IMR-90 (cell line): ENCODE measurements at regions not wholly inside any gene's neighbourhood (a gene's known extent, or its start where the extent isn't known, plus 50 kb on each side); places are given as distances from the start of the nearest gene placed in this dataset.

Source experiments
- ATAC-seq: fragments of 200-7000 bp; cut with Tn5 transposase; 2 replicates; pipeline ENCODE4 v1.9.1; 2020; ENCODE audit warnings: low read depth, mild to moderate bottlenecking, moderate library complexity
- BruUV-seq: library from RNA; stranded (reverse); fragments of 400-500 nt; replicated peaks from 2 replicates; lab custom pipeline; 2021; lab: Mats Ljungman, UMichigan
- CTCF ChIA-PET: fragments of 300-600 bp; formaldehyde crosslinking; extraction: SDS; loops from one replicate; lab custom pipeline; 2021; ENCODE audit warnings: antibody characterized with exemption; lab: Yijun Ruan, JAX
- POLR2A ChIA-PET: fragments of 300-600 bp; sonication (Branson Sonifier 250); formaldehyde crosslinking; loops from one replicate; lab custom pipeline; 2022; ENCODE audit warnings: antibody characterized with exemption; ENCODE audit not compliant: unreplicated experiment; lab: Charles Lee
- DNase-seq: peaks from one replicate; pipeline ENCODE4 v3.0.0; 2013
- H2AFZ ChIP-seq: replicated peaks from 2 replicates; pipeline ENCODE3; 2013; ENCODE audit warnings: low read length, mild to moderate bottlenecking; ENCODE audit not compliant: poor library complexity
- H2AK5ac ChIP-seq: 2 replicates; pipeline ENCODE4 v1.6.1; 2013; ENCODE audit warnings: low read depth, low read length, inconsistent platforms
- H2AK9ac ChIP-seq: replicated peaks from 2 replicates; pipeline ENCODE3; 2013; ENCODE audit warnings: mild to moderate bottlenecking, low read depth, low read length, moderate library complexity; ENCODE audit not compliant: poor library complexity
- H2BK120ac ChIP-seq: 2 replicates; pipeline ENCODE4 v1.6.1; 2013; ENCODE audit warnings: low read depth, low read length, inconsistent platforms
- H2BK15ac ChIP-seq: 3 replicates; pipeline ENCODE4 v1.6.1; 2013; ENCODE audit warnings: low read depth, low read length, inconsistent platforms
- H2BK20ac ChIP-seq: 2 replicates; pipeline ENCODE4 v1.6.1; 2013; ENCODE audit warnings: low read depth, mild to moderate bottlenecking, inconsistent platforms, low read length, moderate library complexity
- H2BK5ac ChIP-seq: 2 replicates; pipeline ENCODE4 v1.6.1; 2013; ENCODE audit warnings: mild to moderate bottlenecking, low read depth, low read length, inconsistent platforms; ENCODE audit not compliant: poor library complexity, severe bottlenecking
- H3K14ac ChIP-seq: replicated peaks from 2 replicates; pipeline ENCODE4 v1.6.1; 2013; ENCODE audit warnings: low read depth, low read length, inconsistent platforms
- H3K18ac ChIP-seq: 2 replicates; pipeline ENCODE4 v1.6.1; 2013; ENCODE audit warnings: low read depth, low read length, control low read depth
- H3K23ac ChIP-seq: 2 replicates; pipeline ENCODE4 v1.6.1; 2013; ENCODE audit warnings: low read depth, low read length, inconsistent platforms
- H3K27ac ChIP-seq: 2 replicates; pipeline ENCODE4 v1.5.1; 2013; ENCODE audit warnings: mild to moderate bottlenecking, control low read depth, low read length; ENCODE audit not compliant: insufficient read depth
- H3K27me3 ChIP-seq: 2 replicates; pipeline ENCODE4 v1.6.1; 2013; ENCODE audit warnings: low read length; ENCODE audit not compliant: control insufficient read depth, insufficient read depth
- H3K36me3 ChIP-seq: 2 replicates; pipeline ENCODE4 v1.6.1; 2013; ENCODE audit warnings: low read length, mixed read lengths; ENCODE audit not compliant: control insufficient read depth, insufficient read depth
- H3K4ac ChIP-seq: 2 replicates; pipeline ENCODE4 v1.6.1; 2013; ENCODE audit warnings: low read depth, low read length, inconsistent platforms
- H3K4me1 ChIP-seq: 2 replicates; pipeline ENCODE4 v1.6.1; 2013; ENCODE audit warnings: low read length, mixed read lengths; ENCODE audit not compliant: control insufficient read depth, insufficient read depth
- H3K4me2 ChIP-seq: 2 replicates; pipeline ENCODE4 v1.6.1; 2013; ENCODE audit warnings: low read depth, mild to moderate bottlenecking, control low read depth, low read length, moderate library complexity
- H3K4me3 ChIP-seq: 2 replicates; pipeline ENCODE4 v1.5.1; 2013; ENCODE audit warnings: low read depth, mild to moderate bottlenecking, control low read depth, low read length, moderate library complexity; ENCODE audit not compliant: insufficient read depth
- H3K56ac ChIP-seq: 2 replicates; pipeline ENCODE4 v1.6.1; 2013; ENCODE audit warnings: low read length, inconsistent platforms; ENCODE audit not compliant: insufficient read depth; ENCODE audit errors: extremely low read depth
- H3K79me1 ChIP-seq, 2 experiments: 2 replicates each; pipeline ENCODE4 v1.6.1; 2013; ENCODE audit warnings: low read length in 2 of 2, inconsistent platforms in 1 of 2, low read depth in 1 of 2
- H3K9ac ChIP-seq: 2 replicates; pipeline ENCODE4 v1.6.1; 2013; ENCODE audit warnings: low read depth, low read length, control low read depth
- H3K9me1 ChIP-seq: 2 replicates; pipeline ENCODE4 v1.6.1; 2013; ENCODE audit warnings: low read length, inconsistent platforms; ENCODE audit not compliant: insufficient read depth
- H3K9me3 ChIP-seq: 2 replicates; pipeline ENCODE4 v1.6.1; 2013; ENCODE audit warnings: low read length; ENCODE audit not compliant: control insufficient read depth, insufficient read depth
- H4K20me1 ChIP-seq: 2 replicates; pipeline ENCODE4 v1.6.1; 2013; ENCODE audit warnings: low read length, inconsistent platforms; ENCODE audit not compliant: insufficient read depth
- H4K5ac ChIP-seq: 2 replicates; pipeline ENCODE4 v1.6.1; 2013; ENCODE audit warnings: mild to moderate bottlenecking, low read depth, low read length, control low read depth
- H4K8ac ChIP-seq, 2 experiments: 2 replicates each; pipeline ENCODE4 v1.6.1; 2013; ENCODE audit warnings: low read depth in 2 of 2, low read length in 2 of 2, control low read depth in 1 of 2, inconsistent platforms in 1 of 2
- H4K91ac ChIP-seq: 2 replicates; pipeline ENCODE4 v1.6.1; 2013; ENCODE audit warnings: low read depth, low read length, inconsistent platforms; ENCODE audit not compliant: insufficient read depth
- BHLHE40 ChIP-seq: fragments of 150-350 bp; IDR thresholded peaks from 2 replicates; pipeline ENCODE4 v1.6.1; 2016; ENCODE audit warnings: mild to moderate bottlenecking, low read depth, low read length
- CEBPB ChIP-seq: IDR thresholded peaks from 2 replicates; pipeline ENCODE4 v1.6.1; 2012; ENCODE audit warnings: low read depth, low read length, improper control_type of control experiment
- CHD1 ChIP-seq: IDR thresholded peaks from 2 replicates; pipeline ENCODE4 v1.6.1; 2012; ENCODE audit warnings: low read depth, low read length, improper control_type of control experiment
- FOS ChIP-seq: fragments of 150-350 bp; IDR thresholded peaks from 2 replicates; pipeline ENCODE4 v1.6.1; 2016; ENCODE audit warnings: low read depth, low read length
- MAFK ChIP-seq: IDR thresholded peaks from 2 replicates; pipeline ENCODE4 v1.6.1; 2012; ENCODE audit warnings: low read depth, low read length, improper control_type of control experiment
- MAZ ChIP-seq: IDR thresholded peaks from 2 replicates; pipeline ENCODE4 v1.6.1; 2012; ENCODE audit warnings: low read depth, mild to moderate bottlenecking, low read length, improper control_type of control experiment, moderate library complexity, borderline replicate concordance
- MXI1 ChIP-seq: IDR thresholded peaks from 2 replicates; pipeline ENCODE4 v1.6.1; 2012; ENCODE audit warnings: low read depth, mild to moderate bottlenecking, low read length, moderate library complexity, borderline replicate concordance
- NFE2L2 ChIP-seq: fragments of 150-350 bp; IDR thresholded peaks from 2 replicates; pipeline ENCODE4 v1.6.1; 2016; ENCODE audit warnings: low read depth, mild to moderate bottlenecking, low read length
- POLR2A ChIP-seq: IDR thresholded peaks from 2 replicates; pipeline ENCODE4 v1.6.1; 2012; ENCODE audit warnings: mild to moderate bottlenecking, low read depth, low read length
- RAD21 ChIP-seq: IDR thresholded peaks from 2 replicates; pipeline ENCODE4 v1.6.1; 2012; ENCODE audit warnings: low read length, improper control_type of control experiment
- RCOR1 ChIP-seq: IDR thresholded peaks from 2 replicates; pipeline ENCODE4 v1.6.1; 2012; ENCODE audit warnings: mild to moderate bottlenecking, low read length, improper control_type of control experiment; ENCODE audit not compliant: insufficient replicate concordance
- RFX5 ChIP-seq: IDR thresholded peaks from 2 replicates; pipeline ENCODE4 v1.8.0; 2012; ENCODE audit warnings: low read depth, mild to moderate bottlenecking, low read length, moderate library complexity
- SMC3 ChIP-seq: fragments of 150-350 bp; IDR thresholded peaks from 2 replicates; pipeline ENCODE4 v1.6.1; 2016; ENCODE audit warnings: low read depth, mild to moderate bottlenecking, antibody characterized with exemption, low read length, moderate library complexity
- WGBS, 2 experiments: methylation state at CpG; one replicate each; pipeline versions ENCODE4 v1.1.5 to v1.1.7; 2013; ENCODE audit warnings: missing lambda C conversion rate in 2 of 2; ENCODE audit not compliant: insufficient read length in 1 of 2; ENCODE audit errors: extremely low coverage in 2 of 2; 5-methylcytosine and 5-hydroxymethylcytosine counted together
- dilution Hi-C: fragments of 300-500 bp; cut with HindIII; formaldehyde crosslinking; loops from one replicate; pipeline ENCODE4 v1.14.3; 2018; ENCODE audit warnings: low sequenced_read_pairs; ENCODE audit not compliant: unreplicated experiment
- in situ Hi-C: fragments of 300-500 bp; cut with MboI; formaldehyde crosslinking; loops from 3 replicates; pipeline ENCODE4 v1.14.3; 2019; ENCODE audit warnings: low sequenced_read_pairs, inconsistent platforms, mixed read lengths
- intact Hi-C: fragments of 100-400 bp; cut with micrococcal nuclease; formaldehyde crosslinking; loops from 2 replicates; pipeline ENCODE4 v1.10.0; 2022
- TF ChIP-seq, protein P1 (sequence below): conservative IDR thresholded peaks from 2 replicates; pipeline ENCODE4 v1.5.1; 2012; ENCODE audit warnings: mild to moderate bottlenecking, low read depth, low read length, improper control_type of control experiment
- TF ChIP-seq, protein P2 (sequence below): fragments of 150-350 bp; IDR thresholded peaks from 2 replicates; pipeline ENCODE4 v1.6.1; 2016; ENCODE audit warnings: low read depth, mild to moderate bottlenecking, low read length, moderate library complexity, borderline replicate concordance
- TF ChIP-seq, protein P3 (sequence below): fragments of 150-350 bp; IDR thresholded peaks from 2 replicates; pipeline ENCODE4 v1.6.1; 2017; ENCODE audit warnings: mild to moderate bottlenecking, antibody characterized with exemption, low read length, low read depth

DNA sequence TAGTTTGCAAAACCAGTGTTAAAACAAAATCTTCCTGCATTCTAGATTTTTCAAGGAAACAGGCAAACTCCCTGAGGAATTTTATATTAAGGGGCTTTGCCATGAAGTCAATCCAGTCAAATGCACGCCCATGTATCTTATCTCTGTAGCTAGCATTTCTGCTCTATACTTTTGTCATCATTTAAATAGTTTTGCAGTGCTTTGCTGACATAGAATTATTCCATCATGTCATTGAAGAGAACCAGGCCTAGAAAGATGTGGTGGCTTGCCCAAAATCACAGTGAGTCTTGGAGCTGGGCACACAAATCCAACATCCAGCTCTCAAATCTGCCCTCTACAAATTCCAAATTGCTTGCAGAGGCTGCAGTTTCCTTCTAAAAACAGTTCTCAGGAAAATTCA is 66.7 kb upstream of the LNX1 start:
- H3K9ac ChIP-seq, result no peak overlapping the region
- no peak overlapping the region for H2BK15ac ChIP-seq
- dilution Hi-C loops (no loop called here), in situ Hi-C loops (no loop called here), intact Hi-C loops (no loop called here)
- no peak overlapping the region for H2AK5ac ChIP-seq
- no peaks in the 10 kb centered on the region for H3K79me1 ChIP-seq
- H3K36me3 ChIP-seq, result no peaks in the 10 kb centered on the region
- ATAC-seq (no peak), DNase-seq (no peak)
- peaks cover 6% of the 10 kb centered on the region for H3K4me1 ChIP-seq
- TF ChIP-seq POLR2A (no peak), NFE2L2 (no peak), RCOR1 (no peak), MAFK (no peak), BHLHE40 (no peak), SMC3 (no peak), MAZ (no peak), FOS (no peak), MXI1 (no peak), RFX5 (no peak), CEBPB (no peak), CHD1 (no peak), RAD21 (no peak)
- TF ChIP-seq, protein P1, sequence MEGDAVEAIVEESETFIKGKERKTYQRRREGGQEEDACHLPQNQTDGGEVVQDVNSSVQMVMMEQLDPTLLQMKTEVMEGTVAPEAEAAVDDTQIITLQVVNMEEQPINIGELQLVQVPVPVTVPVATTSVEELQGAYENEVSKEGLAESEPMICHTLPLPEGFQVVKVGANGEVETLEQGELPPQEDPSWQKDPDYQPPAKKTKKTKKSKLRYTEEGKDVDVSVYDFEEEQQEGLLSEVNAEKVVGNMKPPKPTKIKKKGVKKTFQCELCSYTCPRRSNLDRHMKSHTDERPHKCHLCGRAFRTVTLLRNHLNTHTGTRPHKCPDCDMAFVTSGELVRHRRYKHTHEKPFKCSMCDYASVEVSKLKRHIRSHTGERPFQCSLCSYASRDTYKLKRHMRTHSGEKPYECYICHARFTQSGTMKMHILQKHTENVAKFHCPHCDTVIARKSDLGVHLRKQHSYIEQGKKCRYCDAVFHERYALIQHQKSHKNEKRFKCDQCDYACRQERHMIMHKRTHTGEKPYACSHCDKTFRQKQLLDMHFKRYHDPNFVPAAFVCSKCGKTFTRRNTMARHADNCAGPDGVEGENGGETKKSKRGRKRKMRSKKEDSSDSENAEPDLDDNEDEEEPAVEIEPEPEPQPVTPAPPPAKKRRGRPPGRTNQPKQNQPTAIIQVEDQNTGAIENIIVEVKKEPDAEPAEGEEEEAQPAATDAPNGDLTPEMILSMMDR, result no peak
- TF ChIP-seq, protein P2, sequence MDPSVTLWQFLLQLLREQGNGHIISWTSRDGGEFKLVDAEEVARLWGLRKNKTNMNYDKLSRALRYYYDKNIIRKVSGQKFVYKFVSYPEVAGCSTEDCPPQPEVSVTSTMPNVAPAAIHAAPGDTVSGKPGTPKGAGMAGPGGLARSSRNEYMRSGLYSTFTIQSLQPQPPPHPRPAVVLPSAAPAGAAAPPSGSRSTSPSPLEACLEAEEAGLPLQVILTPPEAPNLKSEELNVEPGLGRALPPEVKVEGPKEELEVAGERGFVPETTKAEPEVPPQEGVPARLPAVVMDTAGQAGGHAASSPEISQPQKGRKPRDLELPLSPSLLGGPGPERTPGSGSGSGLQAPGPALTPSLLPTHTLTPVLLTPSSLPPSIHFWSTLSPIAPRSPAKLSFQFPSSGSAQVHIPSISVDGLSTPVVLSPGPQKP, result no peak
- TF ChIP-seq, protein P3, sequence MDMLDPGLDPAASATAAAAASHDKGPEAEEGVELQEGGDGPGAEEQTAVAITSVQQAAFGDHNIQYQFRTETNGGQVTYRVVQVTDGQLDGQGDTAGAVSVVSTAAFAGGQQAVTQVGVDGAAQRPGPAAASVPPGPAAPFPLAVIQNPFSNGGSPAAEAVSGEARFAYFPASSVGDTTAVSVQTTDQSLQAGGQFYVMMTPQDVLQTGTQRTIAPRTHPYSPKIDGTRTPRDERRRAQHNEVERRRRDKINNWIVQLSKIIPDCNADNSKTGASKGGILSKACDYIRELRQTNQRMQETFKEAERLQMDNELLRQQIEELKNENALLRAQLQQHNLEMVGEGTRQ, result no peak
- no peaks in the 10 kb centered on the region for H4K20me1 ChIP-seq
- BruUV-seq, result no TSS peak
- H2BK20ac ChIP-seq, result no peak overlapping the region
- no peak overlapping the region for H3K4me3 ChIP-seq
- no peaks in the 10 kb centered on the region for H3K27me3 ChIP-seq
- H4K91ac ChIP-seq, result no peak overlapping the region
- no peak overlapping the region for H3K56ac ChIP-seq
- no peak overlapping the region for H3K14ac ChIP-seq
- H3K9me3 ChIP-seq, result no peaks in the 10 kb centered on the region
- WGBS, 2 experiments, result no CpG with 5 or more reads among the region's 1 CpG
- CTCF ChIA-PET, result interaction anchor here (0.6 kb wide), 1 partner anchor 1763 kb away, joined by 3 read pairs; no protein-coding TSS in a partner anchor
- H2AFZ ChIP-seq, result no peak overlapping the region
- H3K4ac ChIP-seq, result no peak overlapping the region
- H4K5ac ChIP-seq, result no peak overlapping the region
- no peak overlapping the region for H3K18ac ChIP-seq
- POLR2A ChIA-PET, result no interaction called here
- H4K8ac ChIP-seq, result no peak overlapping the region
- no peak overlapping the region for H2BK120ac ChIP-seq
- no peak overlapping the region for H3K23ac ChIP-seq
- no peak overlapping the region for H2AK9ac ChIP-seq
- H3K4me2 ChIP-seq, result no peak overlapping the region
- H3K27ac ChIP-seq, result no peak overlapping the region
- peaks cover 3% of the 10 kb centered on the region; the same call in 1 of the 2 replicates for H3K9me1 ChIP-seq
- no peak overlapping the region for H2BK5ac ChIP-seq
